ENCODE measurements at regions not wholly inside any gene's neighbourhood (a gene's known extent, or its start where the extent isn't known, plus 50 kb on each side); places are given as distances from the start of the nearest gene placed in this dataset.

GRCh38 chr20:63087236-63087871, 80.6 kb upstream of the BHLHE23 start:
- no peak for DNase-seq (ENCODE audit: low read depth in 2 of 2)

GRCh38 chr20:63086421-63087235, 79.9 kb upstream of the BHLHE23 start:
- no peak for DNase-seq (ENCODE audit: low read depth in 2 of 2)

GRCh38 chr20:63085151-63085861, 78.5 kb upstream of the BHLHE23 start:
- DNase-seq (ENCODE audit: low read depth in 2 of 2), result no peak

GRCh38 chr20:63084563-63084927, 77.8 kb upstream of the BHLHE23 start:
- no peak for DNase-seq (ENCODE audit: low read depth in 2 of 2)

DNA sequence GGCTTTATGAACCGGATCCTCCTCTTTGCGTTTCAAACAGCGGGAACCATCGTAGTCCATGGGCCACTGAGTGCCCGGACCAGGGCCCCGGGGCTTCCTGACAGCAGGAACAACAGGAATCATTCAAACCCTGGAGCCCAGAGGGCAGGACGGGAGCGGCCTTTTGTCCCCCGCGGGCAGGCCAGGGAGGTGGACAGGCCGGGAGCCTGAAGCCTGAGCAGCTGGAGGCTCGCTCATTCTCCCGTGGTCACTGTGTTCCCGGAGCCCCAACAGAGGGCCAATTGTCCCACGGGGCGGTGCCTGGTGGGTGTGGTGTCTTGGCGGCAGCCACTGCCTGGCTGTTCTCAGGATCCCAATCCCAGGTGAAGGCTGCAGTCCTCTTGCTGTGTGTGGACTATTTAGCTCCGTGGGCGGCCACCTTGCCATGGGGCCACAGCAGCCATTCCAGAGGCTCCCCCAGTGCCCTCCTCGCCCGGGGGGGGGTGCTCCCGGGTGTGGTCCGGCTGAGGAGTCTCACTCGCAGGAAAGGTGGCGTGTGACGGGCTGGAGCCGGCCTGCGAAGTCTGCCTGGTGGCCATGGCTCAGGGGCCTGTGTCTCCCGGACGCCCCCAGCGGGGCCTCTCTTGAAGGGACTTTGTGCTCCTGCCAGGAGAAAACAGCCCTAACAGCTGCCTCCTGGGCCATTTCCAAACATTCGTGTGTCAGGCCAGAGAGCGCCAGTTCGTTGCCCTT, 77.2 kb upstream of the BHLHE23 start:
- DNase-seq (ENCODE audit: low read depth in 2 of 2), result no peak

GRCh38 chr20:63082939-63083735, 76.4 kb upstream of the BHLHE23 start:
- DNase-seq (ENCODE audit: low read depth in 2 of 2), result no peak

DNA sequence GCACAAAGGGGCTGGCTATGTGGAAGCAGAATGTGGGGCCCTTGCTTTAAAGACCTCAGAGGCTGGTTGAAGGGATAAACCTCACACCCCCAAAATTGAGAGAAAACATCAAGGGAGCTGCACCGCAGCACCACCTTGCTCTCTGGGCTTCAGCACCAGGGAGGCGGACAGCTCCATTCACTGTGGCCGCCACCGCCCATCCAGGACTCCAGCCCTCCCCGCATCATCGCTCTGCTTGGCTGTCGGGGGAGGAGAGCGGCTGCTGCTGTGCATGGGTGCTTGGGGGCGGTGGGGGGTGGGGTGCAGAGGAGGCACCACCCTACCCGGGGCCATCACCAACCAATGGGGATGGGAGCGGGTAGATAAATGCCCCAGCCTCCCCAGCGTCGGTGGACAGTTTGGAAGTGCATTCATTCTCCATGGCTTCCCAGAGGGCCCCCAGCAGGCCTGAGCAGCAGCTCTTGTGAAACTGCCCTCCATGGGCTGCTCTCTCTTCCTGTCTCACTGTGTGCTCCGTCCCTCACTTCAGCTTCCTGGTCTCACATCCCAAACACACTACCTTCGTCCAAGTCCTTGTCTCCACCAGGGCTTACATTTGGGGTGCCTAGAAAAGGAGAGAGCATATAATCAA, 75.7 kb upstream of the BHLHE23 start:
- DNase-seq (ENCODE audit: low read depth in 2 of 2), result peak in 1 of 2 donors; percentile 49

GRCh38 chr20:63081831-63082230, 75.1 kb upstream of the BHLHE23 start:
- no peak for DNase-seq (ENCODE audit: low read depth in 2 of 2)

- no peak for DNase-seq (ENCODE audit: low read depth in 2 of 2)
Observed at GRCh38 chr20:63081351-63081750, 74.6 kb upstream of the BHLHE23 start.

- no peak for DNase-seq (ENCODE audit: low read depth in 2 of 2)
Observed at GRCh38 chr20:63080811-63081210, 74.0 kb upstream of the BHLHE23 start.

DNA sequence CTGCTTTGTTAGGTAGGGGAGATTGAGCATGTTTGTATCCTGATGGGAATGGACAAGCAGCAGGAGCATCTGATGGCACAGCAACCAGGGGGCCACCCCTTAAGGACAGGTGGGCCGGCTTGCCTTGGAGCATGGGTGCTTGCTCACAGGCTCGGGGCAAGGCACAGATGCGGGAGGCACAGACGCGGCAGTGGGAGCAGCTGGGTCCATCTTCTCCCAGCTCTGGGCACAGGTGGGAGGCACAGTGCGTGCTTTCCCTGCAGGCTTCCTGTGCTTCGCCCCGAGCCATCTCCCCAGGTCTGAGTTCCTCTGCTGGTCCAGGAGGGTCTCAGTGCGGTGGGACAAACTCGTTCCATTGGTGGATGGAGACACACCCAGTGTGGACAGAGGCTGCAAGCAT, 73.6 kb upstream of the BHLHE23 start:
- DNase-seq (ENCODE audit: low read depth in 2 of 2), result no peak

GRCh38 chr20:63079971-63080370, 73.2 kb upstream of the BHLHE23 start:
- no peak for DNase-seq (ENCODE audit: low read depth in 2 of 2)

- no peak for DNase-seq (ENCODE audit: low read depth in 2 of 2)
Observed at GRCh38 chr20:63077705-63078104, 70.9 kb upstream of the BHLHE23 start.

DNA sequence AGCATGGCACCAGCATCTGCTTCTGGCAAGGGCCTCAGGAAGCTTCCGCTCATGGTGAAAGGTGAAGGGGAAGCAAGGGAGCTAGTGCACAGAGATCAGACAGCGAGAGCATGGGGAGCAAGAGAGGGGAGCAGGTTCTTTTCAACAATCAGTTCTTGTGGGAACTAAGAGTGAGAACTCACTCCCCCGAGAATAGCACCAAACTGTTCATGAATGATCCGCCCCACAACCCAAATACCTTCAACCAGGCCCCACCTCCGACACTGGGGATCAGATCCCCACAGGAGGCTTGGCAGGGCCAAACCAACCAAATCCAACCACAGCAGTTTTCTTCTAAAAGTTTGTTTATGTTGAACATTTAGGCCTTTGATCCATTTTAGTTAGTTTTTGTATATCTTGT, 69.7 kb upstream of the BHLHE23 start:
- no peak for DNase-seq (ENCODE audit: low read depth in 2 of 2)

- no peak for DNase-seq (ENCODE audit: low read depth in 2 of 2)
Observed at GRCh38 chr20:63074631-63075030, 67.9 kb upstream of the BHLHE23 start.

DNA sequence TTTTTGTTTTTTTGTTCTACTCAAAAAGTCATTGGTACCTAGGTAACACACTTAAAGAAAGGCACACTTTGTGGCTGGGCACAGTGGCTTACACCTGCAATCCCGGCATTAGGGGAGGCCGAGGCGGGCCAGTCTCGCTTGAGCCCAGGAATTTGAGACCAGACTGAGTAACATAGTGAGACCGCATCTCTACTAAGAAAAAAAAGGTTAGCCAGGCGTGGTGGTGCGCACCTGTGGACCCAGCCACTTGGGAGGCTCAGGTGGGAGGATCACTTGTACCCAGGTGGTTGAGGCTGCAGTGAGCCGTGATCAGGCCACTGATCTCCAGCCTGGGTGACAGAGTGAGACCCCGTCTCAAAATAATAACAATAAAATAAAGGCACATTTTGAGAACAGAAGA, 67.4 kb upstream of the BHLHE23 start:
- DNase-seq (ENCODE audit: low read depth in 2 of 2), result no peak

DNA sequence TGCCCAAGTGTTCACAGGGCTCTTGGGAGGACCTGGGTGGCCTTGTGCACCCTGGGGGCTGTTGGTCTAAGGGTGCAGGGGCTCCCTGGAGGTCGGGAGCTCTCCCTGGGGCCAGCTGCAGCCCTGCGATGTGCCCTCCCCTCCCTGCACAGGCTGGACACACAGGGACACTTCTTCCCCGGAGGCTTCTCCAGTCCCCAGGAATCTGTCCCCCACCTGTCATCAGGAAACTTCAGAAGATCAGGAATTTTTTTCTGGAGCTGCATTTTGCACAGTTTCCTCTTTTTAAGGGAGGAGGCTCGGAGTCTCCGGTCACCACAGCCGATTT, 66.9 kb upstream of the BHLHE23 start:
- DNase-seq (ENCODE audit: low read depth in 2 of 2), result no peak

- DNase-seq (ENCODE audit: low read depth in 2 of 2), result no peak
Observed at GRCh38 chr20:63072991-63073737, 66.4 kb upstream of the BHLHE23 start.

DNA sequence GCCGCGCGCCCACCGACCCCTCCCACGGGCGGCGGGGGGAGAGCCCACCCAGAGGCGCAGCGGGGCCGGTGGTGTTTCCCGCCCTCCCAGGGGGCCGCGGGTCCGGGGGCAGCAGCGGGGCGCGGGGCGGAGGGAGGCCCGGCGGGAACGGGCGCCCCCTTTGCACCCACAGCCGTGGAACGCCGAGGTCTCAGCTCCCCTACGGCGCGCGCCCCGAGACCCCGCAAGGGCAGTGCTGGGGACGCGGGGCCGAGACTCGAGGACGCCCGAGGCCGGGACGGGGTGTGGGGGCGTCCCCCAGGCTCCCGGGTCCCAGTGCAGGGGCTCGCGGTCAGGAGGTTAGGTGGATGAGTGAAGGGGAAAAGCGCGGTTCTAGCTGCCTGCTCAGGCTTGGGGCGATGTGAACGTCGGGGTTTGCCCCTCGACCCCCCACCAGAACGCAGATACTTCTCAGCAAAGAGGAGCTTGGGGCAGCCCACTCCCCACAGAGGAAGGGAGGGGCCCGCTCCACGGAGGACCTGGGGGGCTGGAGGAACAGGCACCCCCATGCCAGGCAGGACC, 65.5 kb upstream of the BHLHE23 start:
- no peak for DNase-seq (ENCODE audit: low read depth in 2 of 2)
